ENCODE measurements at regions not wholly inside any gene's neighbourhood (a gene's known extent, or its start where the extent isn't known, plus 50 kb on each side); places are given as distances from the start of the nearest gene placed in this dataset.

DNA sequence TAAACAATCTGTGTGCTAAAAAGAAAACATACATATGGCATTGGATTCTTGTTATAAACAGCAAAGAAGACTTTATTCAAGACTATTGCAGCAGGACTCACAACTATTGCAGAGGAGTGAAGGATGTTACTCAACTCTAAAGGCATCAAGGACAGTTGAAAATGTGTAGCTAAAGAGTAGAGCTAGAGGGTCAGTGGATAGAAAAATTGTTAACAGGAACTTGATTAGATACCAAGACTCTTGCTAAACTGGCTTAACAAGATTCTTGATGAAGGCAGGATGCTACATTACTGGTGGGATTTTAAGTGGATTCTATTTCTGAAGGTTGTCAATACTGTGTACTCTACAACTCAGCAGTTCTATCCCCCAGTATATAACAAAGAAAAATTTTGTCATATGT is 1183.3 kb downstream of the SLITRK1 start:
- Histone ChIP-seq H3K9me3 (no peaks in the 10 kb centered on the region), H3K27me3 (no peaks in the 10 kb centered on the region), H3K36me3 (no peaks in the 10 kb centered on the region), H3K4me3 (no peak overlapping the region), H3K4me1 (no peaks in the 10 kb centered on the region), H3K27ac (no peak overlapping the region)
- DNase-seq (ENCODE audit: low spot score): no peak
- TF ChIP-seq, protein P1, sequence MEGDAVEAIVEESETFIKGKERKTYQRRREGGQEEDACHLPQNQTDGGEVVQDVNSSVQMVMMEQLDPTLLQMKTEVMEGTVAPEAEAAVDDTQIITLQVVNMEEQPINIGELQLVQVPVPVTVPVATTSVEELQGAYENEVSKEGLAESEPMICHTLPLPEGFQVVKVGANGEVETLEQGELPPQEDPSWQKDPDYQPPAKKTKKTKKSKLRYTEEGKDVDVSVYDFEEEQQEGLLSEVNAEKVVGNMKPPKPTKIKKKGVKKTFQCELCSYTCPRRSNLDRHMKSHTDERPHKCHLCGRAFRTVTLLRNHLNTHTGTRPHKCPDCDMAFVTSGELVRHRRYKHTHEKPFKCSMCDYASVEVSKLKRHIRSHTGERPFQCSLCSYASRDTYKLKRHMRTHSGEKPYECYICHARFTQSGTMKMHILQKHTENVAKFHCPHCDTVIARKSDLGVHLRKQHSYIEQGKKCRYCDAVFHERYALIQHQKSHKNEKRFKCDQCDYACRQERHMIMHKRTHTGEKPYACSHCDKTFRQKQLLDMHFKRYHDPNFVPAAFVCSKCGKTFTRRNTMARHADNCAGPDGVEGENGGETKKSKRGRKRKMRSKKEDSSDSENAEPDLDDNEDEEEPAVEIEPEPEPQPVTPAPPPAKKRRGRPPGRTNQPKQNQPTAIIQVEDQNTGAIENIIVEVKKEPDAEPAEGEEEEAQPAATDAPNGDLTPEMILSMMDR (IDR thresholded peaks at IDR 0.05): no peak

DNA sequence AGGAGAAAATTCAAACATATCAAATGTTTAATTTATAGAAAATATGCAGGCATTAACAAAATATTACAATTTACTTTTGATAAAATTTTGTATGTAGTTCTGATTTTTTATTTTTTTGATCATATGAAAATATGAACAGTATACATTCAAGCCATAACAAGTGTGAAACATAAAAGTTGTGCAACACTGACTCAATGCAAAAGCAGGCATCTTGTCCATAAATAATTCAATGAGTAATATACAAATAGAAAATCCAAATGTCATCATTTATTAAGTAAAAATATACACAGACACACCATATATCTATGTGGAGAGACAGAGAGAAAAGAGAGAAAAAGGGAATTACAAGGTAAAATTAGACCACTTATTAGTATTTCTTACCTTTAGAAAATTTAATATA is 1183.9 kb downstream of the SLITRK1 start:
- Histone ChIP-seq H3K27me3 (no peaks in the 10 kb centered on the region), H3K36me3 (no peaks in the 10 kb centered on the region), H3K4me3 (no peak overlapping the region), H3K4me1 (no peaks in the 10 kb centered on the region), H3K9me3 (no peaks in the 10 kb centered on the region), H3K27ac (no peak overlapping the region)
- TF ChIP-seq, protein P1 (IDR thresholded peaks at IDR 0.05): no peak
- DNase-seq (ENCODE audit: low spot score): no peak

DNA sequence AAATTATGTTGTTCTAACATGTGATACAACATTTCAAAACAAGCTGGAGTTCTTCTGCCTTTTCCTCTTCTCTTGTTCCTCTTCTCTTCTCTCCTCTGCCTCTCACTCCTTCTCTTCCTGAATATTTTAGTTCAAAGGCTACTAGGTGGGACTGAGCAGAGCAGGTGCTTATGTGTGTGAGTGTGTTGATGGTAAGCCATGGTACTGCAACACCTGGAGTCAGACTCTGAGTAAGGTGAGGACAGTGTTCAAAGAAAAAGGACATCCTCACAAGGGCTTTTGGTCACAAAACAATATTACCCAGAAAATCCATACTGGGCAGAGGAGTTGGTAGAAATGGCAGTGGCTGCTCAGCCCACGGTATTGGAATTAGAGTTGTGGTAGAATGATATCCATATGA is 1188.7 kb downstream of the SLITRK1 start:
- H3K4me3 ChIP-seq: no peak overlapping the region
- no peaks in the 10 kb centered on the region for H3K27me3 ChIP-seq
- H3K27ac ChIP-seq: no peak overlapping the region
- no peak for DNase-seq (ENCODE audit: low spot score)
- no peaks in the 10 kb centered on the region for H3K36me3 ChIP-seq
- no peaks in the 10 kb centered on the region for H3K4me1 ChIP-seq
- TF ChIP-seq, protein P1 (IDR thresholded peaks at IDR 0.05): no peak
- H3K9me3 ChIP-seq: no peaks in the 10 kb centered on the region

DNA sequence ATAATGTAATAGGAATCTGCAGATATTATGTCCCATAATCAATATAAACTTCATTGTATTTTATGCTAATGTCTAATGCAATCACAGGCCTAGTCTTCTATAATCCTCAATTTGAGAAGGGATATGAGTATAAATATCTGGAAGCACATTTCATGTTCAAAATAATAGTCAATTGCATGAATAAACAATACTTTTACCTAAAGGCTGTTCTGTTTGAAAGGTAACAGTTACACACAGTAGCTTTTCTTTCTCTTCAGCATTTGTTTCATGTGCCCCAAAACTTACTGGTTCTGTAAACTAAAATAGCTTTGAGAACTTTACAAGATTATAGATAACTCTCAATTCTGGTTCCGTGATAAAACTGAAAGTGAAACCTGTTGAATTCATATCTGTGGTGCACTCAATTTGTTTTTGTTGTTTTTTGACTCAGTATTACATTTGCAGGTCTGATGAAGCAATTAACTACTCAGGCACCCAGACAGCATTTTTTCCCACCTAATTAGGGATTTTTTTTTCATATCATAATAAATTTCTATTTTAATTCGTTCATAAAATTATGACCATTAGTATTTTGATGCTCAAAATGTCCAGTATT is 1193.8 kb downstream of the SLITRK1 start:
- Histone ChIP-seq H3K4me1 (no peaks in the 10 kb centered on the region), H3K27me3 (no peaks in the 10 kb centered on the region), H3K36me3 (no peaks in the 10 kb centered on the region), H3K4me3 (no peak overlapping the region), H3K9me3 (no peaks in the 10 kb centered on the region), H3K27ac (no peak overlapping the region)
- no peak for DNase-seq (ENCODE audit: low spot score)
- TF ChIP-seq, protein P1 (IDR thresholded peaks at IDR 0.05): no peak

DNA sequence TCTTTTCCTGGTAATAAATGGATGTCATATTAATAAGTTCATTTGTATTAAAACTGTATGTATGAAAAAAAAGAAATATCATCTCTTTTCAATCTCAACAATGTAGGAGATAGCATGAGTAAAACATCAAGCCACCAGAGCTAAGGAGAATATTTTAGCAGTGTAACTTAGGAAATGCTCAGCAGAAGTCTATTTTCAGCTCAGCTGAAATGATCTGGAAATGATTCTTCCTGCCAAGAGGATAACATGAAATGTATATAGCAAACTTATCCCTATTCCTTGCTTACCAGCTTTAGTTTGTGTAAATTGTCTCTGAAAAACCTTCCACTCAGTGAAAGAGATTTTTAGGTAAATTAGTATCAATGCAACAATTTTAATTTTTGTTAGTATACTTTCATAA is 1194.4 kb downstream of the SLITRK1 start:
- no peak overlapping the region for H3K4me3 ChIP-seq
- H3K9me3 ChIP-seq: no peaks in the 10 kb centered on the region
- no peaks in the 10 kb centered on the region for H3K27me3 ChIP-seq
- DNase-seq (ENCODE audit: low spot score): no peak
- H3K36me3 ChIP-seq: no peaks in the 10 kb centered on the region
- no peaks in the 10 kb centered on the region for H3K4me1 ChIP-seq
- H3K27ac ChIP-seq: no peak overlapping the region
- TF ChIP-seq, protein P1 (IDR thresholded peaks at IDR 0.05): no peak

DNA sequence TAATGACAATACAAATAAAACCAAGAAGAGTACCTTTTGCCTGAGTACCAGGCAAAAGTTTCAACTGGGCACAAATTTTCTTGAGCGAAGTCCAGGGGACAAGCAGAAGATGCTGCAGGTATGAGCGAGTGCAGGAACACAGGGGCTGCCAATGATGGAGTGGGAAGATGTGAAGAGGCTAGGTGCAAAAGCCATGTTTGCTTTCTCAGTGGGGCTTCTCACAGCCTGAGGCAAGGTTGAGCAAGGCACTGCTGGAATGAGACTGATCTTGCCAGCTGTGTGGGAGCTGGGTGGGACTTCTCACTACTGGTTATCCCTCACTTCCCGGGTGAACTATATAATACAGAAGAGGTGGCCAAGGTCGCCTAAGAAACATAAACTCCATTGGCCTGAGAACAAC is 1200.7 kb downstream of the SLITRK1 start:
- Histone ChIP-seq H3K4me1 (no peaks in the 10 kb centered on the region), H3K27ac (no peak overlapping the region), H3K9me3 (no peaks in the 10 kb centered on the region), H3K4me3 (no peak overlapping the region), H3K36me3 (no peaks in the 10 kb centered on the region), H3K27me3 (no peaks in the 10 kb centered on the region)
- TF ChIP-seq, protein P1 (IDR thresholded peaks at IDR 0.05): no peak
- no peak for DNase-seq (ENCODE audit: low spot score)
